ENCODE measurements at regions not wholly inside any gene's neighbourhood (a gene's known extent, or its start where the extent isn't known, plus 50 kb on each side); places are given as distances from the start of the nearest gene placed in this dataset.
"Not testable (repeated sequence)": the region's sequence is repeated elsewhere in the genome, so short reads cannot be mapped to it uniquely, and the experiment has no call there.

- no peak for FAIRE-seq
Measured at GRCh38 chr10:21048068-21048467, 151.0 kb upstream of the NEBL start.

DNA sequence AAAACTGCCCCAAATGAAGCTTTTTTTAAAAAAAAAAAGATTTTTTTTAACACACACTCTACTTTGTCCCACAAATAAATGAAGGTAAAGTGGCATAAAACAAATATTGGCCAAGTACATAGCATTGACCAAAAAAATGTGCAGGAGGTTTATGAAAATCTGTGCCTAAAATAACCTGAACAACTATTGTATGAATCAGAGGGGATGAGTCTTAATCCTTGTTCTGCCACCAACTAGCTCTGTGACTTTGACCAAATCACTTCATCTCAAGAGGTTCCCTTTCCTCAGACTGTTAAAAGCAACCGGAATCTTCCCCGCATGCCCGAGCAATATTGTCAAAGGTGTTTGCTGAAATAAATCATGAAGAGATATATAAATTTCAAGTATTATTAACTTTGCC lies 150.4 kb upstream of the NEBL start:
- FAIRE-seq, result no peak

DNA sequence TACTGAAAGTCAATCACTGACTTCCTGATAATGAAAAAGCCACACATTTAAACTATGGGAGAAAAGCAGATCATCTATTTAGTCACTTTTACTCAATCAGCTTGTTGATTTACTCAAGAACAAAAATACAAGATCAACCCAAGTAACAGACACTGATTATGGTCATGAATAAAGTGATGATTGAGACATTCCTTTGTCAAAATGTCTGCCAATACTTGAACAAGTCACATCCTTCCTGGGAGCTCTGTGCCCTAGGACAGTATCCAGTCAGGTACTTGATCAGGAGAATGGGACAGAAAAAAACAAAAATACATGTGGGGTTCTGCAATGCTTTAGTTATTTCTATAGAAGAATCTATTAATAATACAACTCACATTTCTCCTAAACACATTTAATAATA lies 150.0 kb upstream of the NEBL start:
- no peak for FAIRE-seq

DNA sequence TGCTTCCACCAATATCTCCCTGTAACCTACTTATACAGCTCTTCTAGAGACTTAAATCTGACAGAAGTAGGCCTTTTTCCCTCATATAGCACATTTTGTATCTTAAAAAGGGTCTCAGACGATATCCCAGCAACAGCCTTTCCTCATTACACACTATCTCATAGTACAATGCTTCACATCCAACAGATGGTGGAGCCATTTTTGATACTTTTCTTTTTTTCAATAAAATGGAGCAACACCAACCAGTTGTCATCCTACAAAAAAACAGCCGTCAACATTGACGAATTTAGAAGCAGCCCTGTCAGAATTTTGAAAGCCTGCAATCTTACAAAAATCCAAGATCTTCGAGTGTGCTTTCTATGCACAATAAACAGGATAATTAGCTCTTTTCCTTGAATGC lies 145.9 kb upstream of the NEBL start:
- FAIRE-seq, result no peak

DNA sequence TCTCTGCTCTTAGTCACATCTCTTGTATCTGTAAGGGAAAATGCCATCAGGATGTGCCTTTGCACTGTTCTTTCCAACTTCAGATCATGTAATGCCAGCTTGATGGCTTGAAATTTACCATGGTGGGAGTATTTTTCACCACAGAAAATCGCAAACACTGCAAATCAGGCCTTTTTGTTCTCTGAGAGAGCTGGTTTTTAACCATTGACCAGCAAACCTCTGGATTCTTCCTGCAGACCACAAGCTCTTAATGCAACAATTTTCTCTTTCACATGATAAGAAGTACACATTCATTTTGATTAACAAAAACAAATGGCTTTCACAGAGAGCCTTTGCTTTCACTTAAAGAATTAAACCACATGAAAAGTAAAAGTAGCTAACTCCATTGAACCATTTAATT lies 145.4 kb upstream of the NEBL start:
- FAIRE-seq, result no peak

- no peak for FAIRE-seq
Measured at GRCh38 chr10:21041763-21042458, 144.8 kb upstream of the NEBL start.

DNA sequence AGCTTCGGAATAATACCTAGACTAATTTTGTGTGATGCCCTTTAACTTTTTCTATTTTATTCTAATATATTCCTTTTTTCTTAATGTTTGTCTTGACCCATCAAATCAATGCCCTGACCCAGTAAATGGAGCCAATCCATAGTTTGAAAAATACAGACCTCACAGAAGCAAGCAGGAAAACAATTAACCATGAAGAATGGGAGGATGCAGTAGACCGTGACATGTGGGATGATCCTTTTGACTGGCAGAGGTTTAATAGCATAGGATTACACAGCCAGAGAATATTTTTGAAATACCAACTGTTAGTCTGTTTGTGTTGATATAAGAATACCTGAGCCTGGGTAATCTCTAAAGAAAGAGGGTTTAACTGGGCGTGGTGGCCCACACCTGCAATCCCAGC lies 142.6 kb upstream of the NEBL start:
- FAIRE-seq, result no peak

DNA sequence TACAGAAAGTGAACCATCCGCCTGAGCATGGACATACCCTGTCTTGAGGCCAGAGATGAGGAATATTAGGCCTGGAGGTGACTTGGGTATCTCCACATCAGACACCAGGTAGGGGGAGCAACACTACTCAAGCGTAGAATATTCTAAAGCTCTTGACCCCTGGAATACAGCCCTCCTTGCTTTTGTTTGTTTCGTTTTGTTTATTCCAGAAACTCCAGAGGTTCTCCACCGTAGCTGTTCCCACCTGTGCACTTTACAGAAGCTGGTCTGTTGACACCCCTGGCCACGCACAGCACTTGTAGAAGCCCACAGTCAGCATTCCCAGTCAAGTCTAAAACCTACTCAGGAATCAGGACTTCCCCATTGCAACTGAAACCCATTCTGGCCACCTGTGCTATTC lies 139.6 kb upstream of the NEBL start:
- FAIRE-seq, result no peak

- not testable (repeated sequence) for FAIRE-seq
Measured at GRCh38 chr10:21034770-21035169, 137.7 kb upstream of the NEBL start.

- no peak for FAIRE-seq
Measured at GRCh38 chr10:21034241-21034640, 137.1 kb upstream of the NEBL start.

DNA sequence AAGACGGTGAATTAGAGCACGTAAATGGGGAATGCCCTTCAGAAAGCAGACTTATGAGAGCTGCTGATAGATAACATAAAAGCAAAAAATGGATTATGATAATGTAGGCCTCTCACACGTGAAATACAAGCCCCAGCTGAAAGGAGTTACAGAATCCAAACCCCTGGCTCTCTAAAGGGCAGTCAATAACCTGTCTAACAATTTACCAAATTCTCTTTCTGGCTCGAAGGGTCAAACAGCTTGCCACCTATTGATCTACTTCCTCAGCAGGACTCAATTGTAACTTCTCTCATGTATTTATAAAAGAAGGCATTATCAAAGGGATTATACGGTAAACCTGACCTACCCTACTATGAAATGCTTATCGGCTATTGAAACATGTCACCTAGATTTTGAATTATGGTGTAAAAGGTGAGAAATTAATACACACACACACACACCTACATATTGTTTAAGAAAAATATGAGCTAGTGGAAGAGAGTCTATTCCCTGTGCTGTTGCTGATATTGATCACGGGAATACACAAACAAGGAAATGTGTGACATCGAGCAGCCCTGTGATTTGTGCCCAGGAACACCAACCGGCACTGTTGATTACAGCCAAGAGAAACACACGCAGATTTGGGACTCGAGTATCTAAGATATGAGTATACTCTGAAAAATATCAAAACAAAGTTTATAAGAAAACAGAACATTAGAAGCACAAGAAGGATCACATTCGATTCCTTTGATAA lies 135.6 kb upstream of the NEBL start:
- no peak for FAIRE-seq

DNA sequence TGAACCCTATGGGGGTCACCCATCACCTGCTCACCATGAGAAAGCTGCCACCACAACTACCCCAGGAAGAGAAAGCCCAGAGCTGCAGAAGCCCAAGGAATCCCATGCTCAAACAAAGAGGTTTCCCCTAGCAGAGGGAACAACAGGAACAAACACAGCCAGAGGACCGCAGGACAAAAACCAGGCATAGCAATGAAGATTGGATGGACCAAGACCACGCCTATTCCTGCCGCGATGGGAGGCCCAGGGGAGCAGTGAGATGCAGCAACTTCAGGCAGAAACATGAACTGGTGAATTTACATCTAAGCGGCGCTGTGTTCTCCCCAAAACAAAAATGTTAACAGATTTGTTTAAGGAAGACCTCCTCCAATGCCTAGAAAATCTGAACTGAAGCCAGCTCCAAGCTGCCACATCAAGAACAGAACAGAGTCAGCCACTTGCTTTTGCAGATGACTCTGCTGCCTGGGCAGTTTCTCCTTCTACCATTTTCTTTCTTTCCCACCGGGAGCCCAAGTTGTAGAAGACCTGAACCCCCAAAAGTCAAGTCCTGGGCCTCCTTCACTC lies 134.2 kb upstream of the NEBL start:
- FAIRE-seq, result no peak

GRCh38 chr10:21030091-21030490 lies 133.0 kb upstream of the NEBL start:
- FAIRE-seq, result no peak

GRCh38 chr10:21022821-21023220 lies 125.7 kb upstream of the NEBL start:
- FAIRE-seq, result no peak

DNA sequence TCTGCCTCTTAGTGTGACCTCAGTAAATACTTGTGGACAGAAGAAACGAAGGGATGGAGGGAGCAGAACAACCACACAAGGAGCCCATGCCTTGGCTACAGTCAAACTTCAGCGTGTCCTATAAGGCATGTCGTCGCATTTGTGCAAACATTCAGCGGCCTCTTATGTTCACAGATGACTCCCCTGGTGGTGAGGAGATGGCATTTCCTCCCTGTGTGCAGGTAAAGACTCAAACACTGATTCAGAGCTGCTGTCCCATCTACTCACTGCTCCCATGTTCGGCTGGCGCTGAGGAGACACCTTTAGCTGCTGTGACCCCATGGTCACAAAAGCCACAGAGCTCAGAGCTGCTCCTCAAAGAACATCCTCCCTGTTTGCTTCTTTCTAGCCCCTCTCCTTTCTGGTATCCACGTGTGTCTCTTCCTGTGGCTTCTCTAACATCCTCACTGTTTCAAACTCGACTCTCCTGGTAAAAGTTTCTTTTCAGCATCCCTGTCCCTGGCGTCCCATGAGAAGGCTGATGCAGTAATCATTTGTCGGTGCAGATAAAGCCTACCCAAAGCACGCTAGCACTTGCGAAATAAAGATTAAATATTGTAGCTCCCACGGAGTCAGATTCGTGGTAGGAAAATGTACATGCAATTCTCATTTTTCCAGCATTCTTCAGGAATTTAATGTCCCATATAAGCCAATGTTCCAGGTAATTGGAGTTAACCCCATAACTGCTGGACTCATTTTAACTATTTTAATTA lies 124.9 kb upstream of the NEBL start:
- FAIRE-seq, result no peak

DNA sequence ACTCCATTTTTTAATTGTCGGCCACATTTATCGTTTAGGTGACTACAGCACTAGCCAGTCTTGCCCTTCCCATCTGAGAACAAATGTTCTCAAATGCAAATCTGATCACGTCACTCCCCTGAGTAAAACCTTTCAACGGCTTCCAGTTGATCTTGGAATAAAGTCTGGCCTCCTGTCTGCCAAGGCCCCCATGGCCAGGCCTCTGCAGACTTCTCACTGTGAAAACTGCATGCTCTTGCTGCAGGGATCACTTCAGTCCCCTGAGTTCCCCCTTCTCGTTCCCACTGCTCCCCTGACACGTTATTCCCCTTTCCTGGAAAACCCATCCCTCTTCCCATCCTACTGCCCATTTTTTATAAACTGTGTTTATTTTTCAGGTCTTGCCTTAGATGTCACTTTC lies 124.1 kb upstream of the NEBL start:
- FAIRE-seq, result no peak

DNA sequence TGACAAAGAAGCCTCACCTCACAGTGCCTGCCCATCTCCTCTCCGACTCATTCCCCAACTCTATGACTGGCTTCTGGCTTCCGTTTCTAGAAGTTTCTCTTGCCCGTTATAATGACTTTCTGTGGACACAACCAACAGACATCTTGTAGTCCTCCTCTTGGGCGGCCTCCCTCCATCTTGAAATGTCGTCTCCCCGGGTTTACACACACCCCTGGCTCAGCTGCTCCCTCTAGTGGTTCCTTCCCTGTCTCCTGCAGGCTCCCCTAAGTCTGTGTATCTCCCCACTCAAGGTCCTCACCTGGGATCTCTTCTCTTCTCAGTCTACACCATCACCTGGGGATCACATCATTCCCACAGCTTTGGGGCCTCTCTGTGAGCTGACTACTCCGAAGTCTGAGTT lies 123.4 kb upstream of the NEBL start:
- FAIRE-seq, result no peak

DNA sequence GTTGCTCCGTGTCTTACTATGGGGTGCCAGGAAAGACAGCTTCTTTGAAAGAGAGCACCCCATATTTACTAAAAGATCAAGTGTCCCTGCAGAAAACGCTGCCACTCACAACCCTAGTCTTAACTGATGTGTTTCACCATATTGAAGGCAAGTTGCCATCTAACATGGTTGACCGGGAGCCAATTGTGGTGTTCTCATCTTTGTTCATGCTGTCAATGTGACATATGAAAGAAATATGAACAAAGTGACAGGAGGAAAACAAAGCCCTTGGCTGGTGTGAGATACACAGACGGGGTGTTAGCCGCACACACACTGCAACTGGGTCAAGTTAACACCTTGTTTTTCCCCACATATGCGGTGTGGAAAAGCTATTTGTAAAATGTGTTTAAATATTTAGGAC lies 122.3 kb upstream of the NEBL start:
- no peak for FAIRE-seq

GRCh38 chr10:21015851-21016250 lies 118.7 kb upstream of the NEBL start:
- no peak for FAIRE-seq

GRCh38 chr10:21014141-21014540 lies 117.0 kb upstream of the NEBL start:
- FAIRE-seq, result no peak

DNA sequence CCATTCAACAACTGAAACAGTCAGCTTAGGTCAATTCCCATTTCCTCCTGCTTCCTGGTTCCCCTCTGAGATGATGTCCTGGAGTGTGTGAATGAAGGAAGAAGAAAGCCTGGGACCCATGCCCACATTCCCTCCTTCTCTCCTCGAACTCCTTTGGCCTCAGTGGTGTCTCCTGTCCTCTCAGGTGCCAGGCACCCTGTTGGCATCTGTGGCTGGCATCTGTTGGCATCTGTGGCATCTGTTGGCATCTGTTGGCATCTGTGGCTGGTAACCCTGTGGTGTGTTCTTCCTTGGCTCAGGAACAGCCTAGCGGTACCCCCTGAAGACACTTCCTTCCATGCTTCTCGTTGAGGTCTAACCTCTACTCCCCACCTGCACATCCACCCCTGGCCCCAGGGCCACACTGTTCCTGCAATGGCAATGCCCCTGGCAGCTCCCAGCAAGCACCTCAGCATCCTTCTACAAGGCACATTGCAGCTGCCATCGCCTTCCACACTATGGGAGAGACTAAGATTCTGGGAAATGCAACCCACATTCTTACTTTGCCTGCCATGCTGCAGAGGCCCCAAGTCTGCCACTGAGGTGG lies 114.4 kb upstream of the NEBL start:
- no peak for FAIRE-seq

GRCh38 chr10:21010615-21011014 lies 113.5 kb upstream of the NEBL start:
- no peak for FAIRE-seq

DNA sequence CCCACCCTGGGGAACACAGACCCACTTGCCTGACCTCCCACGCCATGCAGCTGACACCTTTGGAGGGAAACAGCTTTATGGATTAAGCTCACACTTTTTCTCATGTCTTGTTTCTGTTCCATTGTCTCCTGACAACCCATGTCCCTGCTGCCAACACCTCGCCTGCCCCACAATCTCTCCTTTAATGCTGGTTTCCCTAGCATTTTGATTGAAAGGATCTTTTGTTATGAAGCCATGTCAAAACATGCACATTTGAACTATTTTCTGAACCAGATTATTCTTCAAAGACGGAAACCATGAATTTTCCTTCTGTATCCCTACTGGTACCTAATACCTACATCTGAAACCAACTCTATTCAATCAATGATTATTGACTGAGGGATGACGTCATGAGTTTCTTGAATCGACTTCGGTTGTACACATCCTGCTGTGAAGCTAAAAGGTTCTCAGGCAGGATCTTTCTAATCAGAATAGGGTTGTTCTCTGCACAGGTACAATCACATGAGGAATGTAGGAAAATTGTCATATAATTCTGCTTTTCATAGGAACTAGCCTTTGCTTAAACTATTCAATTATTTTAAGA lies 106.2 kb upstream of the NEBL start:
- no peak for FAIRE-seq
